ENCODE measurements at regions not wholly inside any gene's neighbourhood (a gene's known extent, or its start where the extent isn't known, plus 50 kb on each side); places are given as distances from the start of the nearest gene placed in this dataset.

DNA sequence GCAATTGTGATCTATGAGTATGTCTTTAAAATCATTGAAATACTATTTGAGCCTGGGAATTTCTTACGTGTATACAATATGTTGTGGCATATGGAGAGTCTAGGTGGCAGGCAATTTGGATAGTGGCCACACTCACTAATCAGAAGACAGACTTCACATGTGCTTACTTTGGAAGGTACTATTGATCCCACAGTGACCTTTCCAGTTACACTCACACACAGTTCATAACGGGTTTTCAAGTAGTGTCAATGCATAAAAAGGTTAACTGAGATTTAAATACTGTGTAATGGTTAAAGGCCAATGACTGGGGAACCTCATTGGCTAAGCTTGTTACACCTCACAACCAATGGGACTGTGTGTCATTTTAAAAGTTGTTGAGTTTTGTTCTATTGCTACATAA, 783.2 kb downstream of the RPA4 start:
- no peak for DNase-seq

DNA sequence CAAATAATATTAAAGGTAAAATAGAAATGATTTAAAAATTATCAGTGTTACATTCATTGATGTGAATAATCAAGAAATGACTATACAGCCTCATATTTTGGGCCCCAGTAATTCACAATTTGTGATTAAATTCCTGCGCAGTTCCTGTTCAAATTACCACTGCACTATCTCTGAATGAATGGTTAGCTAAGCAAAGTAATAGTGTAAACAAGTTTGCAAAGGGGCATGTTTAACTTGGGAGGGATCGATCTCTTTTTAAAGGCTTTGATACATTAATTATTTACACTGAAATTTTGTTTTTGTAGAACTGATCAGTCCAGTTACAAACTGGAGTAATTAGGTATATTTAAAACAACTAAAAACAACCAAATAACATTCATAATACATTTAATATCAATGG, 784.4 kb downstream of the RPA4 start:
- no peak for DNase-seq

DNA sequence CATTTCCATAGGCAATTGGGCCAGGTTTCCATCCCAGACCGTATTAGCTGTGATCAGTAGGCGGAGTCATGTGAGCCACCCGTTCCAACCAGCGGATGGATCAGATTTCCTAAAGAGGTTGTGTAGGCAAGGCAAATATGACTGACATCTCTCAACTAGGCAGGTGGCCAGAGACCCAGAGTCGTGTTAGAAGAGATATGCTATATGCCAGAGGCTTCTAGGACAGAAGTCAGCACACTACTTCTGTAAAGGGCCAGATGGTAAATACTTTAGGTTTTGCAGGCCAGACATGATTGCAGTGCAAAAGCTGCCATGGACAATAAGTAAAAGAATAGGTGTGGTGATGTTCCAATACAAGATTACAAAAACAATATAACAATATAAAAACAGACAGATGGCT, 788.4 kb downstream of the RPA4 start:
- peak; percentile 91 for DNase-seq

DNA sequence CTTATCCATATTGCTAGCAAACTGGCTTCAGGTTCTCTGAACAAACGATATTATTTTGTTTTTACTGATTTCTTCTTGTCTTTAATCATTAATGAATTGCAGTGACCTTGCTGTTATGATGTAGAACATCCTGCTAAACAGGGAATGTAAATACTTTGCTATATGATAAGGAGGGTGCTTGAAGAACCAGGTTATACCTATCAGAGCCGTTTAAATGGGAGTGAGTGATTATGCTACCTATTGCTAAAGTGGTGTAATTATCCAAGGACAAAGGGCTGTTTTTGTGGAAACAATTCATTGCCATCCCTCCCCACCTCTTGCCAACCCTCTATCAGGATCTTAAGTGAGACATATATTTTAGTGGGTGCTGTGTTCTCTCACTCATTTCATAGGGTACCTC, 788.9 kb downstream of the RPA4 start:
- peak; percentile 85 for DNase-seq

DNA sequence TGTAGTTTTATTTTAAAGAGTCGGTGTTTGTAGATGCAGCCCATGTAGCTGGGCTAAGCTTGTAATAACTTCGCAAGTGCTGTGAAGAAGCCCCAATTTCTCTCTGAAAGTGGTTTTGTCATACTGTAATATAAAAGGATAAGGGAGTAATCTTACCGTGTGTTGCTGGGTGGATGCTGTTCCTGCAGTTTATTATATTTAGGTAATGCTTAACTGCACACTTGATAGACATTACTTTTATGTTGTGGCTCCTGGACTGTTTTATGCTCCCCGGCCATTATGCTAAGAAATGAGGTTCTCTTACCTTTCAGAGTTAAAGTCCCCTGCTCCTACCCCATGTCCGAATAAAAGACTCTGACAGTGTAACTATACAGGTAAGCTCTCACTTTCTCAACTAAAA, 789.4 kb downstream of the RPA4 start:
- no peak for DNase-seq

DNA sequence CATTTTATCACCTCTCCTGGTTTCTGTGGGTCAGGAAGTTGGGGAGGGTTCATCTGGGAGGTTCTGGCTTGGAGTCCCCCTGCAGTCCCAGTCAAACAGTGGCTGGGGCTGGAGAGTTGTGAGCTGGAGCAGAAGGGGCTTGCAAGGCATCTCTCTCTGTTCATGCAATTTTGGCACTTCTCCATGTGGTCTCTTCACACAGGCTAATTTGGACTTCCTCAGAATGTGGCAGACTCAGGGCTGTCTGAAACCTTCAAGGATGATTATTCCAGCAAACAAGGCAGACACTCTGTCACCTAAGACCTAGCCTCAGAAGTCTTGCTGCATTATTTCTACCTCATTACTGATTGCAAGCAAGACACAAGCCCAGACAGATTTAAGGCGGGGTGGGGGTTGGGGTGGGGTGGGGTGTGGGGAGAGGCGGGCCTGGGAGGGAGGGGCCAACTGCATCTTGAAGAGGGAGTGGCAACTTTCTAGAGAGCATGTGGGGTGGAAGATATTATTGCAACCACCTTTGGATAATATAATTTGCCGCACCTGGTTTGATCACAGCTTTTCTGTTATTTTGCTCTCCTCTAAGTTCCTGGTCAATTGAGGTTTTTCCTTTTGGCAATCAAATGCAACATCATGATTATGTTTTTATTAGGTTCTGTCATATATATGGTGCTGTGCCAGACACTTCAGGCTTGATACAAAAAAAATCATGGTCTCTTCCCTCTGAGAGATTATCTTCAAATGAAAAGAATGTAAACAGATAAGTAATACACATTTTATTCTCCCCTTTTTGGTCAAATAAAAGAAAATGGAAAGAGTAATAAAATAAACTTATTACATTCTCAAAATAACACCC, 799.5 kb downstream of the RPA4 start:
- DNase-seq: no peak

DNA sequence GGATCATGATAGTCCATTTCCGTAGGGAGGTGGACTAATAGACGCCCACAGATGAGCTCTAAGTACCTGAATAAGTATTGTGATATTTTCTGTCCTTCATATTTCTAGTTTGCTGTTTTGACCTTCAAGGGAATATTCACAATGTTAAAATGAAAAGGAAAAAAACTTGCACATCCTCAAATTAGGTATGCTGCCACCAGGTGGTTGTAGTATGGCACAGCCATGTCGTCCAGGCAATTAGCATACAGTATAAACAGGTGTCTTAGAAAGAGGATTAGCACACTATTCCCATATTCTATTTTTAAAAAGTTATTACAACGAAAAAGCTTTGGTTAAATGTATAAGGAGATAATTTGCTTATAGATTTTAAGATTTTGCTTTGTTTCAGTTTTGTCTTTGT, 802.0 kb downstream of the RPA4 start:
- DNase-seq: peak; percentile 26

DNA sequence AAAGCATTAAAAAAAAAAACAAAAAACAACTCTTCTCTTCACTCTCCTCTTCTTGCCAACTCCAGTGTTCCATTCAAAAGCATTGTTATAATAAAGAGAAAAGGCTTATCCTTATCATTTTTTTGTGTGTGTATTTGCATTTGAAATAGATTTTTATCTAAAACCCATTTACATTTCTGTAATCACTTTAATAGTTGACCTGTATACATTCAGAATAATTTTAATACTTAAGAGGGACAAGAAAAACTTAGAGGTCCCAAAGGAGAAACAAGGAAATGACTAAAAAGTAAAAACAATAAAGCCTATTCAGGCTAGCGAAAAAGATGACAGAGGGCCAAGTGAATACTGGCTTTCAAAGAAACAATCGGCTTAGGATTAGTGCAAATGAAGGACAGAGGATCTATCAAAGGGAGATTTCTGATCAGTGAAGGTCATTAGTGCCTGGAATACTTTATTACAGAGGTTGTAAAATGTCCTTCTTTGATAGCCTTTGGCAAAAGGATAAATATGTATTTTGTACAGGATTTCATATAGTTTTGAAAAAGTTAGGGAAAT, 808.3 kb downstream of the RPA4 start:
- no peak for DNase-seq

DNA sequence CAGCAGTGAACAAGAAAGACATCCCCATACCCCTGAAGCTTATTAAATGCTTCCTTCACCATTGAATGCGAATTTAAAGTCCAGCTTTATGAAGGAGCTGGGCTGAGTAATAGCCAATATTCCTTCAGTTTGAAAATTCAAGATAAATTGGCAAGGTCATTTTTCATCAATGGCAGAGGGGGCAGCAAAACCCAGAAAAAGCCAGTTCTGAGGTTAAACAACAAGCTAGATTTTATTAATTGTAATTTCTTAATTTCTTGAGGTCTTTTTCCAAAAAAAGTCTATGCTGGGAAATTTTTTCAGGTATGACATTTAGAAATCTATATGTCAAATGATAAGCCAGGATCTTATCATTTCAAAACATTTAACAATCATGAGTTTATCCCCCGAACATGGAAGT, 808.9 kb downstream of the RPA4 start:
- DNase-seq: no peak

DNA sequence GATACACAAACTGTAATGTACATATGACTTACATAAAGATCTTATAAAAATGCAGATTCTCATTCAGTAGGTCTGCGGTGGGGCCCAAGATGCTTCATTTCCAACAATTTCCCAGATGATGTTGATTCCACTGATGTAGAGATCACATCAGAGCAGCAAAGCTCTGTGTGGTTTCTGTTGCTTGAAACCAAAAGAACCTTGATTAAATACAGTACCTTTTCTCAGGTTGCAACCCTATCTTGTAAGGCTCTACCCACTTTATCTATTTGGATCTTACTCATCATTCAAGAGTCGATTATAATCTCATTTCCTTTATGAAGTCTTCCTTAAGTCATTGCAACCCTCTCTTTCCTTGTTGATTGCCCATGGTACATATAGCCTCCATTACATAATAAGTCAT, 816.8 kb downstream of the RPA4 start:
- no peak for DNase-seq

DNA sequence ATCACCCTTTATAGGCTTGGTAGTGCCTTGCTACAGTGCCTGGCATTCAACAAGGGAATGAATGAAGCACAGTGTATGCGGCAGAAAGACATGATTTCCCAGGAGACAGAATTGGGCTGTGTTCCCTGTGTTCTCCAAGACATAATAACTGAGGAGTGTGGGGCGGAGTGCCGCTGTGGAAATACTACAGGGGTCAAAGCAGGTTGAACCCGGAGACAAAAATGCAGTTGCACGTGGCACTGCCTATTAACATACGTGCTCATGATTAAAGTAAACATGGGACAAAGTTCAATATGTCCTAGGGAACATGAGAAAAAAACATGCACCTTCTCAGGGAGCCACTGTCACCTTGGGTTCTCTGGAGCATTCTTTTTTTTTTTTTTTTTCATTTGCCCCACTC, 820.8 kb downstream of the RPA4 start:
- DNase-seq: no peak

DNA sequence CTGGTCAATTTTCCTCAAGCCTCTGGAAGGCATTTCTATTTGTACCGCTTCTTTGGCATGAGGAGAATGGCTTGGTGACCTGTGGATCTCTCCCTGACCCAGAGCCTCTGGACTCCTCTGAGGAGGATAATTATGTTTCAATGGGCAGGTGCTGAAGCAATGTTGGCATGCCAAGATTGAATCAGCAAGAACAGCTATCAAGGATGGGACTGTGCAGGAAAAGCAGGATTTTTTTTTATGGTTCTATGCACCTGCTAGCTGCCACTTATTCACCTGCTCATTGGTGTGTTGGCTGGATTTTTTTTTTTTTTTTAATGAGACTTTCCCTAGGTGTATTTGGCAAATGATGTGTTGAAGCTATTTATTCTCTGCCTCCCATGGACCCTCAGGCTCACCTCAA, 821.2 kb downstream of the RPA4 start:
- DNase-seq: peak; percentile 39

DNA sequence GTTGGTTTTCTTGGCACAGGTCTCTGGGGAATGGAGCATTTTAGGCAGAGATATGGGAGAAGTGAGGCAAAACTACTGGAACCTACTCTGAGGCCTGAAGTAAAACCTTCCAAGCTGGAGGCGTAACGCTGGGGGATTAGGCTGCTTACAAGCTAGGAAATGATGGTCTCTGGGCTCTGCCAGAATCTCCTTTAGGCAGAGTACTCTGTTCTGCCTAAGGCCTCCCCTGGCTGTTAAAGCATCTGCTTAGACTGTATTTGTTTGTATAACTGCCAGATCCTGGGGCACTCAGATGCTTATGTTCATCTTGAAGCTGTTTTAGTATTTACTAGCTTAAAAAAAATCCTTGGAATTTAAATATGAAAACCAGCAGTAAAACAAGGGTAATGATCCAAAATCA, 822.2 kb downstream of the RPA4 start:
- no peak for DNase-seq

DNA sequence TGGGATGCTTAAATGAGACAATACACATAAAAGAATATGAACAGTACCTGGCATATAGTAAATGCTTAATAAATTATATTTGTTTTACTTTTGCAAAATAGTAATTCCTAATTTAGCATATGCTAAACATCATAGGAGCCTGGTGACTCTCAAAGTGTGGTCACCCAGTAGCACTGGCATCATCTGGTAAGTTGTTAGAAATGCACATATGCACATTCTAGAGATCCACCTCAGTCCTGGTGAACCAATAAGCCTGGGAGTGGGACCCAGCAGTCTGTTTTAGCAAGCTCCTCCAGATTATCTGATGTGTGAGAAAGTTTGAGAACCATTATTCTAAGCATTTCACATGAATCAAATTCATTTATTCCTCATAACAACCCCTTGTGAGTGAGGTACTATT, 830.4 kb downstream of the RPA4 start:
- no peak for DNase-seq

DNA sequence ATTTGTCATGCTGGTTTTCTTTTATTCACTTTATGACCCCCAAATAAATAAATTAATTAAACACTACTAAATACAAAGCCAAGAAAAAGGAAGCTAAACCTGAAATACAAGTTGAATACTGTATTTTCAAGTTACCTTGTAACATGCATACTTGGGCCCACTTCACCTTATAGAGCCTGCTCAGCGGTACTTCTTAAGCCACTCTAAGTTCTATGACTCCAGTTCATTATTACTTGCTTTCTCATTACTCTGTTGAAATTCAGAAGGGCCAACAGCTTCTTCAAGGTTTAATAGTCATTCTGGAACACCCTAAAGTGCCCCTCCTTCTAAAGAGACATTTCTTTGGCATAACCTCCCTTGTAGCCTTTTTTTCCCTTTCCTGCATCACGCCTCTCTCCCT, 844.5 kb downstream of the RPA4 start:
- DNase-seq: no peak

DNA sequence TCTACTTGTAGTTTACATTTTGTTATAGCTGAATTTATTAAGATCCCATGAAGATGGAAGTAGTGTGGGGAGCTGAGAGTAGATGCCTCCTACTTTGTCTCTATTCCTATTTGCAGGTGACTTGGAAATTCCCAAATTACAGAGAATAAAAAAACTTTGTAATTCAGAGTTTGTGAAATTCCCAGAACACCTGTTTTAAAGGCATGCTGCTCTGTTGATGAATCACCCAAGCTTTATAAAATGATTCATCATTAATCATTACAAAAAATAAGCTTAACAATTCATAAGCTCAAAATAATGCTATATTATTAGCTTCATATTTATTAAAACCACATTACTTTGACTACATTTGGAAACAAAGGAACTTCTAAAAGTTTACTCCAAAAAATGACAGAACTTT, 856.3 kb downstream of the RPA4 start:
- DNase-seq: no peak

DNA sequence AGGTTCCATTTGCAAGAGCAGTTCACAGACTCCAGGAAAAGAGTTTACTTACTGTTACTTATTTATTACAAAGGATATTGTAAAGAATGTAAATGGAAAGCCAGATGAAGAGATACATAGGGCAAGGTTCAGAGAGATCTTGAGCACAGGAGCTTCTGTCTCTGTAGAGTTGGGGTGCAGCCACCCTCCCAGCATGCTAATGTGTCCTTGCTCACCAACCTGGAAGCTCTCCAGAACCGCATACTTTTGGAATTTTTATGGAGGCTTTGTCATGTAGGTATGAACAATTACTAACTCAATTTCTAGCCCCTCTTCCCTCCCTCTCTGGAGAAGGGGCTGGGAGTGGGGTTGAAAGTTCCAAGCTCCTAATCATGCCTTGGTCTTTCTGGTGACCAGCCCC, 857.2 kb downstream of the RPA4 start:
- no peak for DNase-seq

DNA sequence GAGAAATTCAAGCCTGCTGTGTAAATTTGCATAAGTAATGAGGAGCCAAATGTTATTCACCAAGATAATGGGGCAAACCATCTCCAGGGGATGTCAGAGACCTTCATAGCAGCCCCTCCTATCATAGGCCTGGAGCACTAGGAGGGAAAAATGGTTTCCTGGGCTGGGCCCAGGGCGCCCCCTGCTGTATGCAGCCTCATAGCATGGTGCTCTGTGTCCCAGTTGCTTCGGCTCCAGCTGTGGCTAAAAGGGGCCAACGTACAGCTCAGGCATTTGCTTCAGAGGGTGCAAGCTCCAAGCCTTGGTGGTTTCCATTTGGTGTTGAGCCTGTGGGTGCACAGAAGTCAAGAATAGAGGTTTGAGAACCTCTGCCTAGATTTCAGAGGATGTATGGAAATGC, 859.3 kb downstream of the RPA4 start:
- DNase-seq: no peak

DNA sequence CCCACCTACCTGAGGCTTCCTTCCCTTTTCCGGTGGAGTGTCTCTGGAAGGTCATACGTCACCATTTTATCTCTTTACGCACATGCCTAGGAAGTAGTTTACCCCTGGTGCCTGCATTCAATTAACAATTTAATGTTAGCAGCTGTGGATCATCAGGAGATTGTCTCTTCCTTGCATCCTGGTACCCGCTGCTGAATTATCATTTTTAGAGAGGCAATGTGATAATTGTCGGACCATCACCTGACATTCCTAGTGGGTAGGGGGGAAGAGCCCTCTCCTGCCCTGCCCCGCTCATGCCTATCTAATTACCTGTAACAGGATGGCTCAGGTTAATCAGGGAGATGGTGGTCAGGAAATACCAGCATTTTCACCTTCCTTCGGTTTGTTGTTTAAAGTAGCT, 863.6 kb downstream of the RPA4 start:
- DNase-seq: no peak

DNA sequence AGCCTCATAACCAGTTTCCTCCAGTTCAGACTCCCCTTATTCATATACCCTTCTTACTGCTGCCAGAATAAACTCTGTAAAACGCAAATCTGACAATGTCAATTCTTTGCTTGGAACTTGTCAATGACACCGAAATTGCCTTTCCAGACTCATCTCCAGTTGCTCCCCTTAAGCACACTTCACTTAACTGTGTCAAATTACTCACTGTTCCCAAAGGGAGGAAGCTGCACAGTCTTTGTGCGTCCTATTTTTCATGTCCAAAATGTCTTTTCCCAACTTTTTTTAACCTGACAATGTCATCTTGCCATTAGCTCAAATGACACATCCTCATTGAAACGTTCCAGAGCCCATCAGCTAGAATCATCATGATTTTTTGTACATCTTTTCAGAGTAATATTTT, 867.3 kb downstream of the RPA4 start:
- DNase-seq: no peak

DNA sequence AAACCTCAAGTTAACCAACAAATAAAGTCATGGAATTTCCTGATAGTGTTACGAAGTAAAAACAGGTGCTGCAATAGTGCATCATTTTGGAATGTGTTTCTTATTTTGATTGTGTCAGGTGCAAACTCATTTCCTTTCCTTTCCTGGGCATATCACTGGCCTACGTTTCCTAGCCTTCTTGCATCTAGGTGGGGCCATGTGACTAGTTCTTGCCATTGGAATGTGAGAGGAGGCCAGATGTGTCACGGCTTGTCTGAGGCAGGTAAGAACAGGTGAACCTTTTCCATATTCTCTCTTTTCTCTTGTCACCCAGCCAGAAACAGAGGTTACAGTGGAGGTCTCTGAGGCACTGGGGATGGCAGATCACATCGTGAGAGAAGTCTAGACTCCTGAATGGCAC, 868.0 kb downstream of the RPA4 start:
- DNase-seq: no peak

DNA sequence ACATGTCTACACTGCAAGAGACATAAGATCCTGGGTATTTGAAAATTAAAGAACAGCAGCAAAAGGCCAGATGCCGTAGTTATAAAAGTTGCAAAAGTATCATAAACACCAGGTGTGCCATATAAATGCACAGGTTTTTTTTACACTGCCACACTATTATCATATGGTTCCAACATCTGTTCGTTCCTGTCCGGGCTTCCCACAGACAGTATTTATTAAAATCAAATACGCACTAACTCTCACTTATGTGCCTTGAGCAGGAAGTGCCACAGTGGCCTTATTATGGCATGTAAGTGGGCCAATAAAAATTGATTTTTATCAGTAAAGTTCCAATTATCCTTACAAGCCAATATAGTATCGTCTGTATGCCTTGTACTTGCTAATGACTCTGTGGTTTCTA, 873.2 kb downstream of the RPA4 start:
- DNase-seq: peak; percentile 0

DNA sequence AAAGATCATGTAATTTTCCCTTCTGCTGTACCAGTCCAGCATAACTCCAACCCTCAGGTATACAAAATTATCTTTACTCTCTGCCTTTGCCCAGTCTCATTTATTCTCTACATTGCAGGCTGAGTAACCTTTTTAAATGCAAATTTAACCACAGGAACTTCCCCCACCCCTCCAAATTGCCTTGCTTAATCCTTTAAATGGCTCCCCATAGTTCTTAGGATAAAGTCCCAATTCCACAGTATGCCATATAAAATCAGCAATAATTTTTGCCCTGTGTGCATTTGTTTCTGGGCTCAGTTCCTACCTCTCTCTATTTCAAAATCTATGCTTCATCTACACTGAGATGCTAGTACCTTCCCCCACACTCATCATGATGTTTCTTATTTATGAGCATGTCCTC, 879.7 kb downstream of the RPA4 start:
- DNase-seq: no peak

DNA sequence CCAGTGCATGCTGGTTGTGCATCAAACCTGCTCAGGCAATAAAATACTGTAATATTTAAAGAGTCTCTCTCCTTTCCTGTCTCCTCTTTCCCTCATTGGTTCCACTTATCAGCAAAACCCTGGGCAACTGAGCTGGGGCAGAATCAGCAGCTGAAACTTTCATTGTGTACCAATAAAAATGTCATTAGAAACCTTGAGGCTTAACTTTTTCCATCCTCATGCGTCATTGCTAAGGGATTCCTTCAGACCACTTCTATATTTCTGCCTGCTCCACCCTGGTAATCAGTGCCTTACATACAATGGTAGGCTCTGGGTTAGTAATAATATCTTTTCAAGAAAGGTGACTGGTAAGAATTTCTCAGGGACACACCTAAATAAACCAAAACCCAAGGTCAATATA, 880.3 kb downstream of the RPA4 start:
- no peak for DNase-seq

DNA sequence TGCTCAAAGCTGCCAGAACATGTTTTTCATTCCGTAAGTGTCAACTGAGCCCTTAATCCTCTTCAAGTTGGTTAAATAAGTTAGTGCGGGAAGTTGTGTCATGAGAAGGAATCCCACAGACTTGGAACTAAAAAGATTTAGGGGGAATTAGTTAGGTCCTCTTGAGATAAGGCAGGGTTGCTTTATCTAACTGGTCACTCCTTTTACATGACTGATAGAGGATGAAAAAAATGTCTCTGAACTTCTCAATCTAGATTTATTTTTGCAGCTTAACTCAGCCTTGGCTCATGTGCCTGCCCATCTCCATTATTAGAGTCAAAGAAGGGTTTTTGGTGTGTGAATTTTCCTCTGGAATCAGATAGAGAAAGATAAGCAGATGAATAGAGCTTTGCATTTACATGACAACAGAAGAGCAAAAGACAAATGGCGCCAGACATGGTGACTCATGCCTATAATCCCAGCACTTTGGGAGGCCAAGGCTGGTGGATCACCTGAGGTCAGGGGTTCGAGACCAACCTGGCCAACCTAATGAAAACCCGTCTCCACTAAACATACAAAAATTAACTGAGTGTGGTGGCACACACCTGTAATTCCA, 882.9 kb downstream of the RPA4 start:
- DNase-seq: no peak
